GM12878 (cell line): ENCODE measurements at regions not wholly inside any gene's neighbourhood (a gene's known extent, or its start where the extent isn't known, plus 50 kb on each side); places are given as distances from the start of the nearest gene placed in this dataset.

Experiments
- ATAC-seq: fragments of 200-7000 bp; cut with Tn5 transposase; 3 replicates; pipeline ENCODE4 v1.9.1; 2020; ENCODE audit warnings: mild to moderate bottlenecking, moderate library complexity
- BruUV-seq: library from RNA; stranded (reverse); fragments of 400-500 nt; replicated peaks from 2 replicates; lab custom pipeline; 2021; lab: Mats Ljungman, UMichigan
- CTCF ChIA-PET: fragments of 300-600 bp; sonication (Branson Sonifier 250); formaldehyde crosslinking; extraction: SDS; loops from one replicate; lab custom pipeline; 2021; ENCODE audit warnings: inconsistent platforms; lab: Yijun Ruan, JAX
- POLR2A ChIA-PET: fragments of 350-600 bp; formaldehyde crosslinking; extraction: SDS; loops from one replicate; lab custom pipeline; 2021; ENCODE audit warnings: inconsistent platforms; lab: Charles Lee
- RAD21 ChIA-PET: fragments of 300-600 bp; sonication (Branson Sonifier 250); formaldehyde crosslinking; loops from one replicate; lab custom pipeline; 2023; ENCODE audit warnings: antibody characterized with exemption; ENCODE audit not compliant: unreplicated experiment; lab: Charles Lee
- SMC1A ChIA-PET: fragments of 300-600 bp; sonication (Branson Sonifier 250); formaldehyde crosslinking; loops from one replicate; lab custom pipeline; 2023; ENCODE audit not compliant: unreplicated experiment, uncharacterized antibody; lab: Charles Lee
- DNase-seq: peaks from one replicate; pipeline ENCODE4 v3.0.0-alpha.2; 2011; ENCODE audit warnings: low read depth, low spot score
- FAIRE-seq: peaks from 3 replicates; lab custom pipeline; 2011; peaks lifted over from hg19 to GRCh38; lab: Jason Lieb, UNC
- H2AFZ ChIP-seq: 2 replicates; pipeline ENCODE4 v1.6.0; 2011; ENCODE audit warnings: low read depth, low read length, control low read depth; ENCODE audit not compliant: control insufficient read depth
- H3K27ac ChIP-seq: 2 replicates; pipeline ENCODE4 v1.5.1; 2011; ENCODE audit warnings: control low read depth; ENCODE audit not compliant: control insufficient read depth, insufficient read depth
- H3K27me3 ChIP-seq, 2 experiments: replicated peaks in 1 of 2; 2 replicates each; pipeline versions ENCODE4 v1.6.0 to v1.6.1; 2011; ENCODE audit warnings: low read length in 1 of 2; ENCODE audit not compliant: control insufficient read depth in 2 of 2, insufficient read depth in 2 of 2
- H3K36me3 ChIP-seq, 2 experiments: 2 replicates each; pipeline ENCODE4 v1.5.1; 2011; ENCODE audit warnings: low read length in 1 of 2; ENCODE audit not compliant: control insufficient read depth in 2 of 2, insufficient read depth in 2 of 2
- H3K4me1 ChIP-seq: 2 replicates; pipeline ENCODE4 v1.6.1; 2011; ENCODE audit warnings: mild to moderate bottlenecking, low read length, moderate library complexity, mixed read lengths; ENCODE audit not compliant: control insufficient read depth, insufficient read depth
- H3K4me2 ChIP-seq: 2 replicates; pipeline ENCODE4 v1.6.0; 2011; ENCODE audit warnings: control low read depth; ENCODE audit not compliant: control insufficient read depth, insufficient read depth
- H3K4me3 ChIP-seq: fragments of 200-600 bp; sonication (generic); 2 replicates; pipeline ENCODE4 v1.5.1; 2016
- H3K79me2 ChIP-seq: 2 replicates; pipeline ENCODE4 v1.6.0; 2011; ENCODE audit warnings: low read length; ENCODE audit not compliant: control insufficient read depth, insufficient read depth
- H3K9ac ChIP-seq: 2 replicates; pipeline ENCODE4 v1.8.0; 2011; ENCODE audit warnings: low read length, control low read depth, mixed read lengths; ENCODE audit not compliant: control insufficient read depth, insufficient read depth
- H3K9me3 ChIP-seq: replicated peaks from 3 replicates; pipeline ENCODE4 v1.5.1; 2011; ENCODE audit warnings: mild to moderate bottlenecking, low read length; ENCODE audit not compliant: control insufficient read depth, insufficient read depth
- H4K20me1 ChIP-seq: 2 replicates; pipeline ENCODE4 v1.6.0; 2011; ENCODE audit not compliant: control insufficient read depth, insufficient read depth
- CEBPB ChIP-seq, 2 experiments: fragments of 150-350 bp in 1 of 2; IDR thresholded peaks; 2 replicates each; pipeline ENCODE4 v1.6.1; 2012 to 2014; ENCODE audit warnings: low read depth in 2 of 2, low read length in 2 of 2, borderline replicate concordance in 1 of 2, inconsistent platforms in 1 of 2
- CHD2 ChIP-seq: IDR thresholded peaks from 2 replicates; pipeline ENCODE4 v1.6.1; 2011; ENCODE audit warnings: low read depth, low read length, improper control_type of control experiment, borderline replicate concordance
- NR2C2 ChIP-seq: IDR thresholded peaks from 2 replicates; pipeline ENCODE4 v1.6.1; 2011; ENCODE audit warnings: borderline replicate concordance, low read depth; ENCODE audit not compliant: control insufficient read depth, insufficient read length
- NRF1 ChIP-seq: conservative IDR thresholded peaks from 2 replicates; pipeline ENCODE4 v1.6.1; 2011; ENCODE audit warnings: mild to moderate bottlenecking, low read depth, low read length, improper control_type of control experiment
- SRF ChIP-seq, 2 experiments: IDR thresholded peaks; 2 replicates each; pipeline ENCODE4 v1.6.1; 2011; ENCODE audit warnings: low read depth in 2 of 2, low read length in 2 of 2, mild to moderate bottlenecking in 1 of 2, moderate library complexity in 1 of 2
- SUZ12 ChIP-seq: fragments of 200-600 bp; sonication (generic); IDR thresholded peaks from one replicate; pipeline ENCODE4 v1.6.1; 2018; ENCODE audit warnings: antibody characterized with exemption, mild to moderate bottlenecking; ENCODE audit not compliant: unreplicated experiment
- TCF3 ChIP-seq: IDR thresholded peaks from 2 replicates; pipeline ENCODE4 v1.6.1; 2012; ENCODE audit warnings: low read depth, mild to moderate bottlenecking, low read length, borderline replicate concordance; ENCODE audit not compliant: insufficient read depth
- ZNF207 ChIP-seq: fragments of 450-650 bp; IDR thresholded peaks from 2 replicates; pipeline ENCODE4 v1.6.1; 2014; ENCODE audit warnings: antibody characterized with exemption, mild to moderate bottlenecking, borderline replicate concordance
- ZNF274 ChIP-seq: IDR thresholded peaks from one replicate; pipeline ENCODE4 v1.8.0; 2011; ENCODE audit not compliant: insufficient read length, insufficient read depth
- ZZZ3 ChIP-seq: IDR thresholded peaks from 2 replicates; pipeline ENCODE4 v1.6.1; 2011; ENCODE audit warnings: low read depth; ENCODE audit not compliant: control insufficient read depth, insufficient read length
- WGBS: methylation state at CpG from one replicate; pipeline ENCODE4 v1.1.6; 2016; ENCODE audit warnings: low lambda C conversion rate; ENCODE audit not compliant: insufficient replicate concordance, insufficient coverage; ENCODE audit errors: missing lambda C conversion rate; 5-methylcytosine and 5-hydroxymethylcytosine counted together
- in situ Hi-C: fragments of 300-500 bp; cut with MboI; formaldehyde crosslinking; loops from 9 replicates; pipeline ENCODE4 v1.14.3; 2018; ENCODE audit warnings: mixed read lengths
- intact Hi-C: fragments of 100-400 bp; cut with micrococcal nuclease; formaldehyde crosslinking; loops from one replicate; pipeline ENCODE4 v1.14.2; 2022; ENCODE audit not compliant: unreplicated experiment
- TF ChIP-seq, protein P1 (sequence below): fragments of 450-650 bp; IDR thresholded peaks from 2 replicates; pipeline ENCODE4 v1.6.1; 2018; ENCODE audit warnings: mild to moderate bottlenecking, low read depth, moderate library complexity; ENCODE audit not compliant: partially characterized antibody
- TF ChIP-seq, protein P2 (sequence below): IDR thresholded peaks from 2 replicates; pipeline ENCODE4 v1.6.1; 2012; ENCODE audit warnings: improper control_type of control experiment, low read depth, low read length; ENCODE audit not compliant: insufficient replicate concordance
- TF ChIP-seq, protein P3 (sequence below): IDR thresholded peaks from 2 replicates; pipeline ENCODE4 v1.6.1; 2012; ENCODE audit warnings: mild to moderate bottlenecking, low read depth, low read length

DNA sequence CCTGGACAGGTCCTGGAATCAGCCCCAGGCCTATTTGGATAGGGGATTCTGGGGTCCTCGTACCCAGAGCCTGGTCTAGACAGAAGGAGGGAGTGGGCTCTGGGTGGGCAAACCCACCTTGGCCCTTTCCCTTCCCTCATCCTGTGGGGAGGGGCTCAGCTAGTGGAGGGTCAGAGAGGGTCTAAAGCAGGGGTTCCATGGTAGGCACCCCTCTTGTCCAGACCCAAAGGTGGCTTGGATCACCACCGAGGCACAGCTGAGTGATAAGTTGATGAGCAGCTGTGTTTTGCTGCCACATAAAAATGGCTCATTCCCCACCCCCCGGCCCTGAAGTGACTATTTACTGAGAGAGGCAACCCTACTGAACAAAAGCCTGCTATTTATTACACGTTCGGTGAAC is 53.8 kb upstream of the KCNMB1 start:
- SMC1A ChIA-PET, result no interaction called here
- H2AFZ ChIP-seq, result no peak overlapping the region
- RAD21 ChIA-PET, result interaction anchor here (0.6 kb wide), 1 partner anchor 792 kb away, joined by 4 read pairs; no protein-coding TSS in a partner anchor
- H3K79me2 ChIP-seq, result no peaks in the 10 kb centered on the region
- in situ Hi-C loops (no loop called here), intact Hi-C loops (no loop called here)
- H3K4me2 ChIP-seq, result no peak overlapping the region
- POLR2A ChIA-PET, result no interaction called here
- peaks cover 0 to 2% of the 10 kb centered on the region in 2 experiments; a peak in 2 of 4 replicates for H3K27me3 ChIP-seq
- FAIRE-seq, result no peak
- CTCF ChIA-PET, result no interaction called here
- 6% methylated on average over 5 of the region's 5 CpGs for WGBS
- no peak for DNase-seq
- H3K4me1 ChIP-seq, result no peaks in the 10 kb centered on the region
- no peaks in the 10 kb centered on the region for H4K20me1 ChIP-seq
- BruUV-seq, result no TSS peak
- no peak overlapping the region for H3K4me3 ChIP-seq
- H3K9me3 ChIP-seq, result no peaks in the 10 kb centered on the region; the same call in 2 of the 3 replicates
- H3K9ac ChIP-seq, result no peak overlapping the region
- no peak overlapping the region for H3K27ac ChIP-seq
- no peaks in the 10 kb centered on the region for H3K36me3 ChIP-seq
- no peak for ATAC-seq
- TF ChIP-seq, protein P1, sequence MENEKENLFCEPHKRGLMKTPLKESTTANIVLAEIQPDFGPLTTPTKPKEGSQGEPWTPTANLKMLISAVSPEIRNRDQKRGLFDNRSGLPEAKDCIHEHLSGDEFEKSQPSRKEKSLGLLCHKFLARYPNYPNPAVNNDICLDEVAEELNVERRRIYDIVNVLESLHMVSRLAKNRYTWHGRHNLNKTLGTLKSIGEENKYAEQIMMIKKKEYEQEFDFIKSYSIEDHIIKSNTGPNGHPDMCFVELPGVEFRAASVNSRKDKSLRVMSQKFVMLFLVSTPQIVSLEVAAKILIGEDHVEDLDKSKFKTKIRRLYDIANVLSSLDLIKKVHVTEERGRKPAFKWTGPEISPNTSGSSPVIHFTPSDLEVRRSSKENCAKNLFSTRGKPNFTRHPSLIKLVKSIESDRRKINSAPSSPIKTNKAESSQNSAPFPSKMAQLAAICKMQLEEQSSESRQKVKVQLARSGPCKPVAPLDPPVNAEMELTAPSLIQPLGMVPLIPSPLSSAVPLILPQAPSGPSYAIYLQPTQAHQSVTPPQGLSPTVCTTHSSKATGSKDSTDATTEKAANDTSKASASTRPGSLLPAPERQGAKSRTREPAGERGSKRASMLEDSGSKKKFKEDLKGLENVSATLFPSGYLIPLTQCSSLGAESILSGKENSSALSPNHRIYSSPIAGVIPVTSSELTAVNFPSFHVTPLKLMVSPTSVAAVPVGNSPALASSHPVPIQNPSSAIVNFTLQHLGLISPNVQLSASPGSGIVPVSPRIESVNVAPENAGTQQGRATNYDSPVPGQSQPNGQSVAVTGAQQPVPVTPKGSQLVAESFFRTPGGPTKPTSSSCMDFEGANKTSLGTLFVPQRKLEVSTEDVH, result no peak
- TF ChIP-seq ZNF274, result no peak
- TF ChIP-seq, protein P2, sequence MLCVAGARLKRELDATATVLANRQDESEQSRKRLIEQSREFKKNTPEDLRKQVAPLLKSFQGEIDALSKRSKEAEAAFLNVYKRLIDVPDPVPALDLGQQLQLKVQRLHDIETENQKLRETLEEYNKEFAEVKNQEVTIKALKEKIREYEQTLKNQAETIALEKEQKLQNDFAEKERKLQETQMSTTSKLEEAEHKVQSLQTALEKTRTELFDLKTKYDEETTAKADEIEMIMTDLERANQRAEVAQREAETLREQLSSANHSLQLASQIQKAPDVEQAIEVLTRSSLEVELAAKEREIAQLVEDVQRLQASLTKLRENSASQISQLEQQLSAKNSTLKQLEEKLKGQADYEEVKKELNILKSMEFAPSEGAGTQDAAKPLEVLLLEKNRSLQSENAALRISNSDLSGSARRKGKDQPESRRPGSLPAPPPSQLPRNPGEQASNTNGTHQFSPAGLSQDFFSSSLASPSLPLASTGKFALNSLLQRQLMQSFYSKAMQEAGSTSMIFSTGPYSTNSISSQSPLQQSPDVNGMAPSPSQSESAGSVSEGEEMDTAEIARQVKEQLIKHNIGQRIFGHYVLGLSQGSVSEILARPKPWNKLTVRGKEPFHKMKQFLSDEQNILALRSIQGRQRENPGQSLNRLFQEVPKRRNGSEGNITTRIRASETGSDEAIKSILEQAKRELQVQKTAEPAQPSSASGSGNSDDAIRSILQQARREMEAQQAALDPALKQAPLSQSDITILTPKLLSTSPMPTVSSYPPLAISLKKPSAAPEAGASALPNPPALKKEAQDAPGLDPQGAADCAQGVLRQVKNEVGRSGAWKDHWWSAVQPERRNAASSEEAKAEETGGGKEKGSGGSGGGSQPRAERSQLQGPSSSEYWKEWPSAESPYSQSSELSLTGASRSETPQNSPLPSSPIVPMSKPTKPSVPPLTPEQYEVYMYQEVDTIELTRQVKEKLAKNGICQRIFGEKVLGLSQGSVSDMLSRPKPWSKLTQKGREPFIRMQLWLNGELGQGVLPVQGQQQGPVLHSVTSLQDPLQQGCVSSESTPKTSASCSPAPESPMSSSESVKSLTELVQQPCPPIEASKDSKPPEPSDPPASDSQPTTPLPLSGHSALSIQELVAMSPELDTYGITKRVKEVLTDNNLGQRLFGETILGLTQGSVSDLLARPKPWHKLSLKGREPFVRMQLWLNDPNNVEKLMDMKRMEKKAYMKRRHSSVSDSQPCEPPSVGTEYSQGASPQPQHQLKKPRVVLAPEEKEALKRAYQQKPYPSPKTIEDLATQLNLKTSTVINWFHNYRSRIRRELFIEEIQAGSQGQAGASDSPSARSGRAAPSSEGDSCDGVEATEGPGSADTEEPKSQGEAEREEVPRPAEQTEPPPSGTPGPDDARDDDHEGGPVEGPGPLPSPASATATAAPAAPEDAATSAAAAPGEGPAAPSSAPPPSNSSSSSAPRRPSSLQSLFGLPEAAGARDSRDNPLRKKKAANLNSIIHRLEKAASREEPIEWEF, result no peak
- no peak for TF ChIP-seq CEBPB (IDR thresholded peaks at IDR 0.05; ENCODE audit: borderline replicate concordance in 1 of 2, low read depth in 2 of 2, low read length in 2 of 2)
- TF ChIP-seq SUZ12, result no peak
- no peak for TF ChIP-seq NR2C2
- TF ChIP-seq, protein P3, sequence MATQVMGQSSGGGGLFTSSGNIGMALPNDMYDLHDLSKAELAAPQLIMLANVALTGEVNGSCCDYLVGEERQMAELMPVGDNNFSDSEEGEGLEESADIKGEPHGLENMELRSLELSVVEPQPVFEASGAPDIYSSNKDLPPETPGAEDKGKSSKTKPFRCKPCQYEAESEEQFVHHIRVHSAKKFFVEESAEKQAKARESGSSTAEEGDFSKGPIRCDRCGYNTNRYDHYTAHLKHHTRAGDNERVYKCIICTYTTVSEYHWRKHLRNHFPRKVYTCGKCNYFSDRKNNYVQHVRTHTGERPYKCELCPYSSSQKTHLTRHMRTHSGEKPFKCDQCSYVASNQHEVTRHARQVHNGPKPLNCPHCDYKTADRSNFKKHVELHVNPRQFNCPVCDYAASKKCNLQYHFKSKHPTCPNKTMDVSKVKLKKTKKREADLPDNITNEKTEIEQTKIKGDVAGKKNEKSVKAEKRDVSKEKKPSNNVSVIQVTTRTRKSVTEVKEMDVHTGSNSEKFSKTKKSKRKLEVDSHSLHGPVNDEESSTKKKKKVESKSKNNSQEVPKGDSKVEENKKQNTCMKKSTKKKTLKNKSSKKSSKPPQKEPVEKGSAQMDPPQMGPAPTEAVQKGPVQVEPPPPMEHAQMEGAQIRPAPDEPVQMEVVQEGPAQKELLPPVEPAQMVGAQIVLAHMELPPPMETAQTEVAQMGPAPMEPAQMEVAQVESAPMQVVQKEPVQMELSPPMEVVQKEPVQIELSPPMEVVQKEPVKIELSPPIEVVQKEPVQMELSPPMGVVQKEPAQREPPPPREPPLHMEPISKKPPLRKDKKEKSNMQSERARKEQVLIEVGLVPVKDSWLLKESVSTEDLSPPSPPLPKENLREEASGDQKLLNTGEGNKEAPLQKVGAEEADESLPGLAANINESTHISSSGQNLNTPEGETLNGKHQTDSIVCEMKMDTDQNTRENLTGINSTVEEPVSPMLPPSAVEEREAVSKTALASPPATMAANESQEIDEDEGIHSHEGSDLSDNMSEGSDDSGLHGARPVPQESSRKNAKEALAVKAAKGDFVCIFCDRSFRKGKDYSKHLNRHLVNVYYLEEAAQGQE, result no peak
- no peak for TF ChIP-seq SRF (IDR thresholded peaks at IDR 0.05; ENCODE audit: low read depth in 2 of 2, low read length in 2 of 2)
- no peak for TF ChIP-seq ZNF207
- TF ChIP-seq TCF3, result no peak
- TF ChIP-seq NRF1, result no peak
- TF ChIP-seq CHD2, result no peak
- TF ChIP-seq ZZZ3, result no peak
